ENCODE measurements at regions not wholly inside any gene's neighbourhood (a gene's known extent, or its start where the extent isn't known, plus 50 kb on each side); places are given as distances from the start of the nearest gene placed in this dataset.

DNA sequence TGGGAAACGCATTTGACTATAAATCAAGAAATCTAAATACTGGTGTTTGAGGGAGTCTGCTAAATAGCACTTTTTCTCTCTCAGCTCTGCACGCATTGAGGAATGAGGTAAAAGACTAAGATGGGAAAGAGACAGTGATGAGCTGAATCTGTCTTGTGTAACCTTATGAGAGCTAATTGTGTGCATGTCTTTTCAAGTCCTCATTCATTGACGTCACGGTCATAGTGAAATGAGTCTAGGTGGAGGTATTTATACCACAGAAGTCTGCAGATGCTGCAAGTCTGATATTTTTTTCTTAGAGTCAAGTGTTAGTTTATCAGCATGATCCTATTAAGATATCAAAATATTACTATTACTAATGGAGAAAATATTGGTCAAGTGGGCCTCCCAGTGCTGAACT is 361.5 kb upstream of the HS3ST1 start:
- Histone ChIP-seq H3K27ac (no peak overlapping the region), H3K4me3 (no peak overlapping the region)

DNA sequence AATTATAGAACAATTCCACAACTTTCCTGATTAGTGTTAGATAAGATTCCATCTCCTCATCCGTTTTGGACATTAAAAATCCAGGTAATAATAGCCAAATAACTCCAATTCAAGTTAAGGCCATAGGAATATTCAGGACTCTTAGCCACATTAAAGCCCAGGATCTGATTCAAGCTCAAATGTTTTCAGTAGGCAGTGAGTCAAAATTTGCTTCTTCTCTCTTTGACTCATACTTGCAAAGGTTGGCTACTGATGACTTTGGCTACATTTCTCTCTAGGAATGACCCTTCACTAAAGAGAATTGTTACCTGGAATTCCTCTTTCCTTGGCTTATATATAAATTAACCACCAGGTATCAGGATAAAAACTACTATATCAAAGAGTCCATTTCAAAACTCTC is 354.9 kb upstream of the HS3ST1 start:
- H3K27ac ChIP-seq: no peak overlapping the region
- no peak overlapping the region for H3K4me3 ChIP-seq

- Histone ChIP-seq H3K27ac (no peak overlapping the region), H3K4me3 (no peak overlapping the region)
Measured at GRCh38 chr4:11782859-11783258, 354.2 kb upstream of the HS3ST1 start.

- no peak overlapping the region for H3K27ac ChIP-seq
- no peak overlapping the region for H3K4me3 ChIP-seq
Measured at GRCh38 chr4:11777447-11777846, 348.8 kb upstream of the HS3ST1 start.

DNA sequence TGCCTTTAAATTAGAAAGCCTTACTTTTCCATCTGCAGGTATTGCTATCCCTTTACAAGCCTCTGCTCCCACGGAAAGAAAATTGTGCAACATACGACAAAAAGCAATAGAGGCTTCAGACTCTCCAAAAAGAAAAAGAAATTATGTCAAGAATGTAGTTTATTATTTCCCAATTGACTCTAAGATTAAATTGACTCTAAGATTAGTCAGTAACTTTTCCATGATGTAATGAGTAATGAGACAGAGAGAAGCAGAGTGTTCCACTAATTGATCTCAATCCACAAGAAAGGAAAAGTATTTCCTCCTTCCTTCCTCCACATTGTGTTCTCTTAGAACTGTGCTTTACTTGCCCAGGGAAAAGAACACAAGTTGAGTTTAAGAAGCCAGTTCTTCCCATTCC is 345.7 kb upstream of the HS3ST1 start:
- H3K27ac ChIP-seq: no peak overlapping the region
- no peak overlapping the region for H3K4me3 ChIP-seq

- H3K27ac ChIP-seq: no peak overlapping the region
- H3K4me3 ChIP-seq: no peak overlapping the region
Measured at GRCh38 chr4:11773798-11774197, 345.1 kb upstream of the HS3ST1 start.

DNA sequence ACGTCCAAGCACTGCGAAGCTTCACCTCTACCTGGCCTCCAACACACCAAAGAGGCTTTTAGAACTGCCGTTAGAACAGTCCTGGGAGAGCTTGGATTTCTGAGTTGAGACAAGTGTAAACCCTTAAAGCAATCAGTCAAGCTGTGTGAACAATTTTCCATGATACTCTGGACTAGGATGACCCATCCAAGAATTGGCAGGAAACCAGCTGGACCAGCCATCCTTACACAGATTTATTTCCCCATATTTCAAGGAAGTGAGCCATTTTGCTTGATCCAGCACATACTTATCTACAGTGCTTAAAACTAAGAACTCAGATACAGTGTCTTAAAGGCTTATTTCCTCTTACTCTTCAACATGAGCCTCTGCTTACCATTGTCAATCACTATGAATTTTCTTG is 340.7 kb upstream of the HS3ST1 start:
- Histone ChIP-seq H3K27ac (no peak overlapping the region), H3K4me3 (no peak overlapping the region)

GRCh38 chr4:11768251-11768972 is 339.7 kb upstream of the HS3ST1 start:
- no peak overlapping the region for H3K27ac ChIP-seq
- H3K4me3 ChIP-seq: no peak overlapping the region

DNA sequence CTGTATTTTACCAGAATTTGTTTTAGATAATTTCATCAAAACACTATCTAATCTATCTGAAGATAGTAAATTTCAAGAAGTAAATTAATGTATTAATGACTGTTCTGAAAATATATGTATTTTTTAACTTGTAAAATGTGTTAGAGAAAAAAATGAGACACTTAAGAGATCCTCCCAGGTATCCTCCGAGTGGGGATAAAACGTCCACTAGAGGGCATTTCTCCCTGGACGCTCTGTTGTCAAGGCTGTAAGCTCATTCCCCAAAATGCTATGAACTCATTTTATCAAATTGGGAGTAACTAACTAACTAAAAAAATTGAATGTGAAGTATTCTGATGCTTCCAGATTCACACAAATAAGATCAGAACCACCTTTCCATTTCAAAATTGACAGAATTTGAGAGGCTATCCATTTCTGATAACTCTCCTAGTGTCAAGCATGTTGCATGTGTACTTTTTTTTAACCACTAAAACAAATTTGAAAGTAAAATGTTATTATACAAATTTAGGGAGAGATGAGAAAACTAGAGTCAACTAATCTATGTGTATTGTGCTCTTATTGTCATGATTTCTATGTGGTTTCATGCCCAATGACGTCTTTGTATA is 337.3 kb upstream of the HS3ST1 start:
- Histone ChIP-seq H3K4me3 (no peak overlapping the region), H3K27ac (no peak overlapping the region)

GRCh38 chr4:11748164-11748872 is 319.6 kb upstream of the HS3ST1 start:
- Histone ChIP-seq H3K4me3 (no peak overlapping the region), H3K27ac (no peak overlapping the region)

- H3K27ac ChIP-seq: no peak overlapping the region
- H3K4me3 ChIP-seq: no peak overlapping the region
Measured at GRCh38 chr4:11746734-11747133, 318.0 kb upstream of the HS3ST1 start.

GRCh38 chr4:11743976-11744375 is 315.3 kb upstream of the HS3ST1 start:
- Histone ChIP-seq H3K27ac (no peak overlapping the region), H3K4me3 (no peak overlapping the region)

DNA sequence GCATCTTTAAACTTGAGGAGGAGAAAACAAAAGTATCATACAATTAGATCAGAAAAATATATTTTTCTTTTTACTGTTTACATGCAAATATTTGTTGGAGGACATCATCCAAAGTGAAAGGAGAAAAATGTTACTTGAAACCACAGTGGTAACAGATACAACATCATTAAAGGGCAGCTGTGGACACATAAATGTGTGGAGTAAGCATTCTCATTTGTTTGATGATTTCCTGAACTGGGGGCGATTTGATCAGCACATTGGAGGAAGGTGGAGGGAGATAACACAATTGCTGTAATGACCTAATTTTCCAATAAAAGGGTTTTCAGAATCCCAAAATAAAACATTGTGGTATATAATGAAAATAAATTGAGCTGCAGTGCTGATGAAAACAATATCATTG is 314.5 kb upstream of the HS3ST1 start:
- Histone ChIP-seq H3K4me3 (no peak overlapping the region), H3K27ac (no peak overlapping the region)

DNA sequence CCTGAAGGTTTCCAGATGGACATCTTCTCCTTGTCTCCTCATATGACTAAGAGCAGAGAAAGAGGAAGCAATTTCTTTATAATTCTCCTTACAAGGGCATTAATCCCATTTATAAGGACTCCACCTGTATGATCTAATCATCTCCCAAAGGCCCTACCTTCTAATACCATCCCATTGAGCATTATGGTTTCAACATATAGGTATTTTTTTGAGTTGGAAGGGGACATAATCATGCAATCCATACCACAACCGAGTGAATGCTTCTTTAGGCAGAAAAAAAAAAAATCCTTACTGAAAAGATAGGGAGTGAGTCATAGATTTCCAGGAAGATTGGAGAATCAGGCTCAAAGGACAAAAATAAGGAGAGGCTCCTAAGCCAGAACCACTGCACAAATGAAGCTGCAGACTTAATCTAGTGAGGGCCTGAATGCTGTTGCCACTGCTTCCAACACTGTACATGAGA is 312.5 kb upstream of the HS3ST1 start:
- H3K4me3 ChIP-seq: no peak overlapping the region
- H3K27ac ChIP-seq: no peak overlapping the region

DNA sequence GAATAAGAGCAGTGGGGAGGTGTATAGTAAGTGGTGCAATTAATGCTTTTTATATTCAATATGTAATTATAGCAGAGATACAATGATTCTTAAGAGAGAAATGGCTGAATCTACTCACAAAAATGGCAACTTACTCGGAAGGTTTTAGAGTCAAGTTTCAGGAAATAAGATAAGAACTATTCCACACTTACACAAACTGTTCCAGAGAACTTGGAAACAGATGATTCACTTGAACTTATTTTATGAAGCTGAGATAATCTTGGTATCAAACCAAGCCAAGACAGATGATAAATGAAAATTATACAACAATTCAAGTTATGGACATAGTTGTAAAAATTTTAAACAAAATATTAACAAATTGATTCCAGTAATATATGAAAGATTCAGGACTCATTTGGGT is 311.3 kb upstream of the HS3ST1 start:
- H3K4me3 ChIP-seq: no peak overlapping the region
- H3K27ac ChIP-seq: no peak overlapping the region

- Histone ChIP-seq H3K27ac (no peak overlapping the region), H3K4me3 (no peak overlapping the region)
Measured at GRCh38 chr4:11736978-11737377, 308.3 kb upstream of the HS3ST1 start.

DNA sequence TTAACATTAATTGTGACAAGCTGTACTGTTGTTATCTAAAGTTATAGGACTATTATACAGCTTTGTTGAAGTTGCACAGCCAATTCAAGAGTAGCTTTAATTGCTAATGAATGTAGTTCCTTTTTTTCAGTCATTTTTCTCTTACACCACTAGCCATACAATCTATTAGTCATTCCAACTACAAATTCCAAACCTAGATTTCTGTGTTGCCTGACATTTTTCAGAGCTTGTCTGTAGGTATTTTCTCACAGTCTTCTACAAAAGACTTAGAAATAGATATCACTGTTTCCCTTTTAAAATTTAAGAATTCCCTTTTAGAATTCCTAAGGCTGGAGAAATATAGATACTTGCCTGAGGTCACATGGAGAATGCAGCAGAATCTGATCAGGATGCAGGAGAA is 307.0 kb upstream of the HS3ST1 start:
- no peak overlapping the region for H3K27ac ChIP-seq
- H3K4me3 ChIP-seq: no peak overlapping the region

DNA sequence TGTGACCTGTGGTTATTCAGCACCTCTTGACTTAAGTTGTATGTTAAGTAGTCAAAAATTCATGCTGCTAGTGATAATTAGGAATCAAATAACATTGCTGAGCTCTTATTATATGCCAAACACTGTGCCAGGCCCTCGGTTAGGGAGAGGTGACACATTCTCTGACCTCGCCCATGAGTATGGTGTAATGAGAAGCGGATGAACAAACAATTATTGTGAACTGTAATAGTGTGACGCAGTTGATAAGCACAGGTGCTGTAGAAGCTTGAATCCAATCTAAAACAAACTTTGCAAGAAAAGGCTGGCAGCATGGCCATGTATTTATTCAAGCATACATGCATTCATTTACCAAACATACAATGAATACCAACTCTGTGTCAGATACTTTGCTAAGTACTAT is 303.5 kb upstream of the HS3ST1 start:
- H3K27ac ChIP-seq: no peak overlapping the region
- H3K4me3 ChIP-seq: no peak overlapping the region

GRCh38 chr4:11730545-11730944 is 301.9 kb upstream of the HS3ST1 start:
- Histone ChIP-seq H3K4me3 (no peak overlapping the region), H3K27ac (no peak overlapping the region)

- H3K27ac ChIP-seq: no peak overlapping the region
- no peak overlapping the region for H3K4me3 ChIP-seq
Measured at GRCh38 chr4:11729548-11729947, 300.9 kb upstream of the HS3ST1 start.

DNA sequence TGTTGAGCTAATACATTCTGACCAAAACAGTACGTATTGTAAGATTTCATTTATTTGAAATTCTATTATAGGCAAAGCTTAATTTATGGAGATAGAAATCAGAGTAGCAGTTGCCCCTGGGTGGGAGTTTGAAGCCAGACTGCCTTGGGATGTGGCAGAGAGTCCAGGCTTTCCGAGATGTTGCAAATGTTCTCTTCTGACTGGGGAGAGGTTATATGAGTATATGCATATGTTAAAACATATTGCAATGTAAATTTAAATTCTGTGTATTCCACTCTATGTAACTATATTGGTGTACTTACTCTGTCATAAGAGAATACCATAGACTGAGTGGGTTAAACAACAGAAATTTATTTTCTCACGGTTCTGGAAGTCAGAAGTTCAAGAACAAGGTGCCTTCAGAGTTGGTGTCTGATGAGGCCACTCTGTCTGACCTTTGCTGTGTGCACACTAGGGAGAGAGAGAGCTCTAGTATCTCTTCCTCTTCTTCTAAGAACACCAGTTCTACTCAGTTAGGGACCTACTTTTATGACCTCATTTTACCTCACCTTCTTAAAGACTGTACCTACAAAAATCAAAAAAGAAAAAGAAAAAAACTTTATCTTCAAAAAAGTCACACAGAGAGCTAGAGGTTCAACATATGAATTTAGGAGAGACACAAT is 299.3 kb upstream of the HS3ST1 start:
- H3K27ac ChIP-seq: no peak overlapping the region
- no peak overlapping the region for H3K4me3 ChIP-seq

Data from skin epidermis (tissue), 12 donors.